ENCODE measurements at regions not wholly inside any gene's neighbourhood (a gene's known extent, or its start where the extent isn't known, plus 50 kb on each side); places are given as distances from the start of the nearest gene placed in this dataset.

GRCh38 chr20:43265449-43265848 is 75.7 kb upstream of the PTPRT start:
- Mint-ChIP-seq H3K27ac (no peak overlapping the region), H3K9me3 (no peaks in the 10 kb centered on the region), H3K36me3 (no peaks in the 10 kb centered on the region), H3K4me3 (no peak overlapping the region), H3K27me3 (ENCODE audit: low read depth) (no peaks in the 10 kb centered on the region), H3K4me1 (no peaks in the 10 kb centered on the region)
- DNase-seq (ENCODE audit: low spot score) (no peak), ATAC-seq (no peak)
- ChIA-PET CTCF (interaction anchor here (1.3 kb wide), 1 partner anchor 8 kb away, joined by 3 read pairs; no protein-coding TSS in a partner anchor), POLR2A (no interaction called here)
- TF ChIP-seq ATF6 (CRISPR knock-in tag; IDR thresholded peaks at IDR 0.05) (no peak), MLX (CRISPR knock-in tag; IDR thresholded peaks at IDR 0.05) (no peak), FOXJ3 (CRISPR knock-in tag; IDR thresholded peaks at IDR 0.05; ENCODE audit: borderline replicate concordance) (no peak), E2F1 (CRISPR knock-in tag; IDR thresholded peaks at IDR 0.05) (no peak)

GRCh38 chr20:43263226-43263625 is 73.5 kb upstream of the PTPRT start:
- CTCF ChIA-PET: no interaction called here
- no peak overlapping the region for H3K4me3 Mint-ChIP-seq
- ATAC-seq (no peak), DNase-seq (ENCODE audit: low spot score) (no peak)
- H3K27ac Mint-ChIP-seq: no peak overlapping the region
- H3K27me3 Mint-ChIP-seq (ENCODE audit: low read depth): no peaks in the 10 kb centered on the region
- POLR2A ChIA-PET: no interaction called here
- H3K4me1 Mint-ChIP-seq: no peaks in the 10 kb centered on the region
- TF ChIP-seq ZNF416 (CRISPR knock-in tag; IDR thresholded peaks at IDR 0.05): no peak
- no peak for TF ChIP-seq MLX (CRISPR knock-in tag; IDR thresholded peaks at IDR 0.05)
- TF ChIP-seq PRDM15 (CRISPR knock-in tag; IDR thresholded peaks at IDR 0.05): no peak
- TF ChIP-seq RELA (CRISPR knock-in tag; IDR thresholded peaks at IDR 0.05; ENCODE audit: borderline replicate concordance): no peak
- no peak for TF ChIP-seq IRF1 (CRISPR knock-in tag; IDR thresholded peaks at IDR 0.05)
- peaks cover 14% of the 10 kb centered on the region for H3K9me3 Mint-ChIP-seq
- H3K36me3 Mint-ChIP-seq: no peaks in the 10 kb centered on the region

- CTCF ChIA-PET: no interaction called here
- POLR2A ChIA-PET: no interaction called here
- TF ChIP-seq ZNF512 (CRISPR knock-in tag; IDR thresholded peaks at IDR 0.05; ENCODE audit: borderline replicate concordance) (no peak), ZNF396 (CRISPR knock-in tag; IDR thresholded peaks at IDR 0.05; ENCODE audit: borderline replicate concordance) (no peak), ATF1 (CRISPR knock-in tag; IDR thresholded peaks at IDR 0.05) (no peak), ZNF219 (CRISPR knock-in tag; IDR thresholded peaks at IDR 0.05; ENCODE audit: borderline replicate concordance) (no peak), SMAD3 (CRISPR knock-in tag; IDR thresholded peaks at IDR 0.05; ENCODE audit: borderline replicate concordance) (no peak), E2F1 (CRISPR knock-in tag; IDR thresholded peaks at IDR 0.05) (no peak), ESRRA (CRISPR knock-in tag; IDR thresholded peaks at IDR 0.05; ENCODE audit: borderline replicate concordance) (no peak)
- H3K4me1 Mint-ChIP-seq: no peaks in the 10 kb centered on the region
- no peaks in the 10 kb centered on the region for H3K36me3 Mint-ChIP-seq
- H3K4me3 Mint-ChIP-seq: no peak overlapping the region
- H3K9me3 Mint-ChIP-seq: peaks cover 16% of the 10 kb centered on the region
- DNase-seq (ENCODE audit: low spot score) (no peak), ATAC-seq (no peak)
- no peak overlapping the region for H3K27ac Mint-ChIP-seq
- no peaks in the 10 kb centered on the region for H3K27me3 Mint-ChIP-seq (ENCODE audit: low read depth)
Measured at GRCh38 chr20:43262341-43262740, 72.6 kb upstream of the PTPRT start.

Data from WTC11 (cell line).